Esophagus muscularis mucosa (tissue), 4 donors: ENCODE measurements at regions not wholly inside any gene's neighbourhood (a gene's known extent, or its start where the extent isn't known, plus 50 kb on each side); places are given as distances from the start of the nearest gene placed in this dataset.

Source experiments
- EP300 ChIP-seq: sonication (generic); formaldehyde crosslinking; IDR thresholded peaks from one replicate; pipeline ENCODE4 v1.6.1; 2017; ENCODE audit warnings: antibody characterized with exemption
- POLR2A ChIP-seq: fragments of 450-650 bp; IDR thresholded peaks from one replicate; pipeline ENCODE4 v1.6.1; 2017; ENCODE audit warnings: antibody characterized with exemption, moderate library complexity, mild to moderate bottlenecking, low read depth
- TF ChIP-seq, protein P1 (sequence below), 3 experiments: fragments of 200-600 bp in 2 of 3; fragments of 450-650 bp in 1 of 3; sonication (generic) in 2 of 3; IDR thresholded peaks; one replicate each; pipeline ENCODE4 v1.5.1; 2017 to 2019; ENCODE audit warnings: antibody characterized with exemption in 3 of 3, mild to moderate bottlenecking in 2 of 3, moderate library complexity in 1 of 3

- TF ChIP-seq, protein P1, sequence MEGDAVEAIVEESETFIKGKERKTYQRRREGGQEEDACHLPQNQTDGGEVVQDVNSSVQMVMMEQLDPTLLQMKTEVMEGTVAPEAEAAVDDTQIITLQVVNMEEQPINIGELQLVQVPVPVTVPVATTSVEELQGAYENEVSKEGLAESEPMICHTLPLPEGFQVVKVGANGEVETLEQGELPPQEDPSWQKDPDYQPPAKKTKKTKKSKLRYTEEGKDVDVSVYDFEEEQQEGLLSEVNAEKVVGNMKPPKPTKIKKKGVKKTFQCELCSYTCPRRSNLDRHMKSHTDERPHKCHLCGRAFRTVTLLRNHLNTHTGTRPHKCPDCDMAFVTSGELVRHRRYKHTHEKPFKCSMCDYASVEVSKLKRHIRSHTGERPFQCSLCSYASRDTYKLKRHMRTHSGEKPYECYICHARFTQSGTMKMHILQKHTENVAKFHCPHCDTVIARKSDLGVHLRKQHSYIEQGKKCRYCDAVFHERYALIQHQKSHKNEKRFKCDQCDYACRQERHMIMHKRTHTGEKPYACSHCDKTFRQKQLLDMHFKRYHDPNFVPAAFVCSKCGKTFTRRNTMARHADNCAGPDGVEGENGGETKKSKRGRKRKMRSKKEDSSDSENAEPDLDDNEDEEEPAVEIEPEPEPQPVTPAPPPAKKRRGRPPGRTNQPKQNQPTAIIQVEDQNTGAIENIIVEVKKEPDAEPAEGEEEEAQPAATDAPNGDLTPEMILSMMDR (IDR thresholded peaks at IDR 0.05) = no peak
- TF ChIP-seq EP300 (no peak), POLR2A (no peak)
These were observed 1519.7 kb upstream of the TENM4 start for GRCh38 chr11:80960381-80961029.
